Epithelial cell of esophagus (primary cell): ENCODE measurements at regions not wholly inside any gene's neighbourhood (a gene's known extent, or its start where the extent isn't known, plus 50 kb on each side); places are given as distances from the start of the nearest gene placed in this dataset.
"Not testable (repeated sequence)": the region's sequence is repeated elsewhere in the genome, so short reads cannot be mapped to it uniquely, and the experiment has no call there.

ENCODE experiments used
- DNase-seq: peaks from one replicate; pipeline ENCODE4 v3.0.0; 2010; ENCODE audit warnings: low read depth
- H3K4me3 ChIP-seq: 2 replicates; pipeline ENCODE4 v1.5.1; 2011; ENCODE audit warnings: mild to moderate bottlenecking, low read length, control low read depth
- CTCF ChIP-seq: IDR thresholded peaks from 2 replicates; pipeline ENCODE4 v1.5.1; 2011; ENCODE audit warnings: low read depth, mild to moderate bottlenecking, low read length, control low read depth, inconsistent platforms; ENCODE audit not compliant: insufficient read depth; ENCODE audit errors: missing control alignments

GRCh38 chr10:106267591-106267990 is 896.9 kb downstream of the SORCS1 start:
- no peak overlapping the region for H3K4me3 ChIP-seq
- no peak for DNase-seq
- no peak for TF ChIP-seq CTCF

- DNase-seq, H3K4me3 ChIP-seq: not testable (repeated sequence)
Observed at GRCh38 chr10:106257432-106257831, 907.1 kb downstream of the SORCS1 start.

- no peak for TF ChIP-seq CTCF
- no peak overlapping the region for H3K4me3 ChIP-seq
- DNase-seq: no peak
Observed at GRCh38 chr10:106255111-106255678, 909.3 kb downstream of the SORCS1 start.

GRCh38 chr10:106254071-106254470 is 910.4 kb downstream of the SORCS1 start:
- no peak overlapping the region for H3K4me3 ChIP-seq
- TF ChIP-seq CTCF: no peak
- no peak for DNase-seq

GRCh38 chr10:106252541-106252940 is 912.0 kb downstream of the SORCS1 start:
- no peak overlapping the region for H3K4me3 ChIP-seq
- no peak for DNase-seq
- no peak for TF ChIP-seq CTCF

- H3K4me3 ChIP-seq: no peak overlapping the region
- no peak for DNase-seq
- TF ChIP-seq CTCF: no peak
Observed at GRCh38 chr10:106251573-106251972, 912.9 kb downstream of the SORCS1 start.

GRCh38 chr10:106242301-106242700 is 922.2 kb downstream of the SORCS1 start:
- no peak for DNase-seq
- H3K4me3 ChIP-seq: no peak overlapping the region
- TF ChIP-seq CTCF: no peak
